CD4-positive, CD25-positive, alpha-beta regulatory T cell (primary cell): ENCODE measurements at regions not wholly inside any gene's neighbourhood (a gene's known extent, or its start where the extent isn't known, plus 50 kb on each side); places are given as distances from the start of the nearest gene placed in this dataset.

Experiments
- ATAC-seq, 2 donors: fragments of 150-1000 bp; cut with Tn5 transposase; one replicate each; pipeline ENCODE4 v1.10.0; 2021; ENCODE audit warnings: low read depth in 2 of 2, moderate number of reproducible peaks in 2 of 2, moderate library complexity in 1 of 2
- DNase-seq, 3 donors: peaks; one replicate each; pipeline versions ENCODE4 v3.0.0 to v3.0.0-alpha.2; 2012 to 2022; ENCODE audit warnings: mixed read lengths in 1 of 3
- H3K27ac ChIP-seq: one replicate; pipeline ENCODE4 v1.7.0; 2013; ENCODE audit warnings: mild to moderate bottlenecking, low read length; ENCODE audit not compliant: insufficient read depth, poor library complexity, severe bottlenecking
- H3K27me3 ChIP-seq: one replicate; pipeline ENCODE4 v1.7.0; 2013; ENCODE audit warnings: low read length; ENCODE audit not compliant: control insufficient read depth, insufficient read depth
- H3K36me3 ChIP-seq: one replicate; pipeline ENCODE4 v1.7.0; 2013; ENCODE audit warnings: mild to moderate bottlenecking, low read length, moderate library complexity; ENCODE audit not compliant: control insufficient read depth, insufficient read depth
- H3K4me1 ChIP-seq: 2 replicates; pipeline ENCODE4 v1.7.0; 2013; ENCODE audit warnings: mild to moderate bottlenecking, low read length; ENCODE audit not compliant: insufficient read depth, control insufficient read depth, poor library complexity, severe bottlenecking
- H3K4me3 ChIP-seq: one replicate; pipeline ENCODE4 v1.7.0; 2013; ENCODE audit warnings: low read depth, mild to moderate bottlenecking, low read length, moderate library complexity
- H3K9me3 ChIP-seq, 2 experiments: 1 replicate in 1 of 2; 2 replicates in 1 of 2; pipeline ENCODE4 v1.7.0; 2013; ENCODE audit warnings: low read length in 2 of 2, mild to moderate bottlenecking in 1 of 2, moderate library complexity in 1 of 2; ENCODE audit not compliant: control insufficient read depth in 2 of 2
- H3K27ac Mint-ChIP-seq, 3 donors: one replicate each; pipeline ENCODE4 v1.8.0; 2020 to 2022; ENCODE audit warnings: mild to moderate bottlenecking in 3 of 3, mixed read lengths in 3 of 3, moderate library complexity in 2 of 3
- H3K27me3 Mint-ChIP-seq: one replicate; pipeline ENCODE4 v1.8.0; 2022; ENCODE audit warnings: mild to moderate bottlenecking, mixed read lengths
- H3K36me3 Mint-ChIP-seq: one replicate; pipeline ENCODE4 v1.8.0; 2020; ENCODE audit warnings: mixed read lengths
- H3K4me1 Mint-ChIP-seq, 4 donors: one replicate each; pipeline ENCODE4 v1.8.0; 2020 to 2022; ENCODE audit warnings: mixed read lengths in 4 of 4, mild to moderate bottlenecking in 1 of 4
- H3K4me3 Mint-ChIP-seq, 4 donors: one replicate each; pipeline ENCODE4 v1.8.0; 2020 to 2022; ENCODE audit warnings: mild to moderate bottlenecking in 4 of 4, mixed read lengths in 4 of 4, moderate library complexity in 3 of 4
- H3K9me3 Mint-ChIP-seq, 7 donors: one replicate each; pipeline ENCODE4 v1.8.0; 2020 to 2022; ENCODE audit warnings: mixed read lengths in 7 of 7, mild to moderate bottlenecking in 3 of 7, moderate library complexity in 2 of 7

DNA sequence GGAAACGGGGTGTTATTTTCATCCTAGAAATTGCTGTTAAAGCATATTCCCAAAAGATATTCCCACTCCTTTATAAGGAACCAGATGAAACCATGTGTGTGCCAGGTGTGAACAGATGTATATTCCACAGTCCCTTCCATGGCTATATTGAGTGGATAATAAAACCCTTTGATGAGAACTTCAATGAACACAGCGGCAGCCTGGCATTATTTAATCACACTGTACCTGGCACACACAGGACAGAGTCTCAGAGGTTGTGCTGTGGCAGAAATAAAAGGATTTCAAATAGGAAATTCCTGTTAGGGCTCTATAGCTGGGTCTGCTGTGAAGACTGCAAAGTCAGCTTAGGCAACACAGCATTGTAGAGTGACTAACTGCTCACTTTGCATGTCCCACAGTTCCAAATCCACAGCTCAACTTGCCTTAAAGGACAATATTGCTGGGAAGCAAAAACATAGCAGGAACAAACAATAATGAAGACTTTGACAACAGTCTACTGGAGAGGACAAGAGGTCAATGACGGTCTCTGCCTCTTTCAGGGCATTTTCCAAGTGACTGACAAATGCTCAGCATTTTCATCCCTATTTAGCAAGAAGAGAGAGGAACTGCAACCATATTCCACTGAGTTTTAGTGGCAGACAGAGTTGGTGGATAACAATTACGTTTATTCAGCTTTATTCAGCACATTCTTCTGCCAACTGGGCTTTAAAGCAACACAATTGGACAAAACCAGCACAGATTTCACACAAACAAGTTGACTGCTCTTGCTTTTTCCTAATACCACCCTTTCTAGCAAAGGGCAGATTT, 255.7 kb upstream of the RGMB start:
- no peak overlapping the region for H3K4me3 ChIP-seq
- H3K36me3 ChIP-seq: no peaks in the 10 kb centered on the region
- H3K9me3 ChIP-seq: no peaks in the 10 kb centered on the region
- H3K27me3 ChIP-seq: no peaks in the 10 kb centered on the region
- no peak overlapping the region for H3K4me3 Mint-ChIP-seq
- H3K27ac ChIP-seq: no peak overlapping the region
- ATAC-seq (no peak), DNase-seq (no peak)
- H3K27me3 Mint-ChIP-seq: no peaks in the 10 kb centered on the region
- peaks cover 0 to 2% (median 0%) of the 10 kb centered on the region in 7 donors for H3K9me3 Mint-ChIP-seq
- H3K27ac Mint-ChIP-seq: no peak overlapping the region
- H3K36me3 Mint-ChIP-seq: no peaks in the 10 kb centered on the region
- no peaks in the 10 kb centered on the region for H3K4me1 ChIP-seq
- no peaks in the 10 kb centered on the region for H3K4me1 Mint-ChIP-seq

GRCh38 chr5:98518754-98519153, 254.7 kb upstream of the RGMB start:
- Mint-ChIP-seq H3K4me3 (no peak overlapping the region), H3K9me3 (peaks cover 0 to 2% (median 0%) of the 10 kb centered on the region in 7 donors), H3K36me3 (no peaks in the 10 kb centered on the region), H3K4me1 (no peaks in the 10 kb centered on the region), H3K27ac (no peak overlapping the region), H3K27me3 (no peaks in the 10 kb centered on the region)
- no peaks in the 10 kb centered on the region for H3K27me3 ChIP-seq
- no peaks in the 10 kb centered on the region for H3K9me3 ChIP-seq
- DNase-seq: no peak
- no peaks in the 10 kb centered on the region for H3K4me1 ChIP-seq
- H3K4me3 ChIP-seq: no peak overlapping the region
- H3K27ac ChIP-seq: no peak overlapping the region
- no peaks in the 10 kb centered on the region for H3K36me3 ChIP-seq
- ATAC-seq: no peak

GRCh38 chr5:98519571-98519970, 253.9 kb upstream of the RGMB start:
- no peak overlapping the region for H3K4me3 ChIP-seq
- no peaks in the 10 kb centered on the region for H3K36me3 ChIP-seq
- no peaks in the 10 kb centered on the region for H3K27me3 Mint-ChIP-seq
- no peaks in the 10 kb centered on the region for H3K9me3 ChIP-seq
- no peak overlapping the region for H3K27ac Mint-ChIP-seq
- H3K4me1 ChIP-seq: no peaks in the 10 kb centered on the region
- H3K27ac ChIP-seq: no peak overlapping the region
- H3K9me3 Mint-ChIP-seq: peaks cover 0 to 2% (median 0%) of the 10 kb centered on the region in 7 donors
- no peaks in the 10 kb centered on the region for H3K36me3 Mint-ChIP-seq
- DNase-seq: no peak
- ATAC-seq: no peak
- H3K4me3 Mint-ChIP-seq: no peak overlapping the region
- H3K27me3 ChIP-seq: no peaks in the 10 kb centered on the region
- H3K4me1 Mint-ChIP-seq: no peaks in the 10 kb centered on the region

DNA sequence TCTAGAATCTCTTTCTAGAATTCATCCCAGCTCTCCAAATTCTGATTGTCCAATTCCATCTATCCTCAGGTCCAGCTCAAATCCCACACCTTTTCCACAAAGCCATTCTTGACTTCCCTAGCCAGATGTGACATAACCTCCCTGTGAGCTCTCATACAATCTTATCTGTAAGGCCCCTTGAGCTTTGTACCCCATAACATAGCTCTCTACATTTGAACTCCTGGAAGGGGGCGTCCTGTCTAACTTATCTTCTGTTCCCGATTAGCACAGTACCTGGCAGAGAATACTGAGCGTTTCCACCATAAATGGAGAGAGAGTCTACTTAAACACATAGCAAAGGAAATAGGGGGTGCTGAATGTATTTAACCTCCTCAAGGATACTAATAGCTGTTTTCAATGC, 251.6 kb upstream of the RGMB start:
- Histone ChIP-seq H3K36me3 (no peaks in the 10 kb centered on the region), H3K4me3 (no peak overlapping the region), H3K27ac (no peak overlapping the region), H3K4me1 (no peaks in the 10 kb centered on the region), H3K27me3 (no peaks in the 10 kb centered on the region), H3K9me3 (no peaks in the 10 kb centered on the region)
- Mint-ChIP-seq H3K27ac (no peak overlapping the region), H3K9me3 (peaks cover 0 to 1% (median 0%) of the 10 kb centered on the region in 7 donors), H3K36me3 (no peaks in the 10 kb centered on the region), H3K4me3 (no peak overlapping the region), H3K4me1 (no peaks in the 10 kb centered on the region), H3K27me3 (no peaks in the 10 kb centered on the region)
- DNase-seq (no peak), ATAC-seq (no peak)

- H3K36me3 ChIP-seq: no peaks in the 10 kb centered on the region
- Mint-ChIP-seq H3K36me3 (no peaks in the 10 kb centered on the region), H3K4me1 (no peaks in the 10 kb centered on the region), H3K4me3 (no peak overlapping the region), H3K27ac (no peak overlapping the region), H3K27me3 (no peaks in the 10 kb centered on the region), H3K9me3 (peaks cover 0 to 5% (median 0%) of the 10 kb centered on the region in 7 donors)
- ATAC-seq (no peak), DNase-seq (no peak)
- no peaks in the 10 kb centered on the region for H3K27me3 ChIP-seq
- H3K9me3 ChIP-seq: no peaks in the 10 kb centered on the region
- H3K4me1 ChIP-seq: no peaks in the 10 kb centered on the region
- no peak overlapping the region for H3K4me3 ChIP-seq
- no peak overlapping the region for H3K27ac ChIP-seq
These were observed 248.7 kb upstream of the RGMB start for GRCh38 chr5:98524773-98525172.

DNA sequence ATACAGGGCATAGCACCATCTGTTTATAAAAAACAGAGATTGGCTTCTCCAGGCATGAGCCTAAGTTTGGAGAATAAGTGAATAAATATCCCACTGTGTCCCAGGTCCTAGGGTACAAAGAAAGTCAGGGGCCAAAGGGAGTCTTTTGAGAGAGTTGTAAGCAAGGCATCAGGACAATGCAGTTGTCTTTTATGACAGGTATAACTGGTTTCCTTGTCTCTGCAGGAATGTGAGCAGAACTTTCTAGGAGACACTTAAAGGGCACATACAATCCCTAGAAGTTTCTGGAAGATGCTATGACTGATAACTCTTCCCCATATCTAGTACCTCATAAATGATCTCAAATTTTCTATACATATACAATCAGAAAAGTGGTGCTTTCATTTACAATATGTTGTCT, 245.6 kb upstream of the RGMB start:
- Mint-ChIP-seq H3K27me3 (no peaks in the 10 kb centered on the region), H3K36me3 (no peaks in the 10 kb centered on the region), H3K4me1 (no peaks in the 10 kb centered on the region), H3K9me3 (peaks cover 0 to 5% (median 0%) of the 10 kb centered on the region in 7 donors), H3K4me3 (no peak overlapping the region), H3K27ac (no peak overlapping the region)
- Histone ChIP-seq H3K9me3 (no peaks in the 10 kb centered on the region), H3K27ac (no peak overlapping the region), H3K4me3 (no peak overlapping the region), H3K36me3 (no peaks in the 10 kb centered on the region), H3K27me3 (no peaks in the 10 kb centered on the region), H3K4me1 (no peaks in the 10 kb centered on the region)
- ATAC-seq (no peak), DNase-seq (no peak)

GRCh38 chr5:98529321-98529720, 244.1 kb upstream of the RGMB start:
- Histone ChIP-seq H3K4me3 (no peak overlapping the region), H3K27me3 (no peaks in the 10 kb centered on the region), H3K4me1 (no peaks in the 10 kb centered on the region), H3K36me3 (no peaks in the 10 kb centered on the region), H3K27ac (no peak overlapping the region), H3K9me3 (no peaks in the 10 kb centered on the region)
- peaks cover 6% of the 10 kb centered on the region for H3K27me3 Mint-ChIP-seq
- no peaks in the 10 kb centered on the region for H3K36me3 Mint-ChIP-seq
- ATAC-seq (no peak), DNase-seq (no peak)
- H3K4me3 Mint-ChIP-seq: no peak overlapping the region
- H3K27ac Mint-ChIP-seq: peak overlapping the region in 1 of 3 donors; percentile 27
- no peaks in the 10 kb centered on the region for H3K4me1 Mint-ChIP-seq
- peaks cover 0 to 5% (median 0%) of the 10 kb centered on the region in 7 donors for H3K9me3 Mint-ChIP-seq

- ATAC-seq (no peak), DNase-seq (no peak)
- no peaks in the 10 kb centered on the region for H3K4me1 ChIP-seq
- no peaks in the 10 kb centered on the region for H3K27me3 ChIP-seq
- no peaks in the 10 kb centered on the region for H3K9me3 ChIP-seq
- H3K36me3 ChIP-seq: no peaks in the 10 kb centered on the region
- Mint-ChIP-seq H3K36me3 (no peaks in the 10 kb centered on the region), H3K9me3 (peaks cover 0 to 5% (median 0%) of the 10 kb centered on the region in 7 donors), H3K4me3 (no peak overlapping the region), H3K27ac (no peak overlapping the region), H3K27me3 (peaks cover 6% of the 10 kb centered on the region), H3K4me1 (no peaks in the 10 kb centered on the region)
- no peak overlapping the region for H3K4me3 ChIP-seq
- H3K27ac ChIP-seq: no peak overlapping the region
These were observed 243.2 kb upstream of the RGMB start for GRCh38 chr5:98530224-98530623.
